Sigmoid colon (tissue), 4 donors: ENCODE measurements at regions not wholly inside any gene's neighbourhood (a gene's known extent, or its start where the extent isn't known, plus 50 kb on each side); places are given as distances from the start of the nearest gene placed in this dataset.

Source experiments
- CTCF ChIP-seq, 4 experiments: fragments of 450-650 bp in 3 of 4; fragments of 200-600 bp in 1 of 4; IDR thresholded peaks; one replicate each; pipeline ENCODE4 v1.5.1; 2016 to 2019; ENCODE audit warnings: antibody characterized with exemption in 4 of 4, mild to moderate bottlenecking in 3 of 4, moderate library complexity in 2 of 4
- EP300 ChIP-seq, 4 donors: sonication (generic); formaldehyde crosslinking; IDR thresholded peaks; one replicate each; pipeline ENCODE4 v1.6.1; 2017; ENCODE audit warnings: antibody characterized with exemption in 4 of 4
- POLR2A ChIP-seq, 2 donors: fragments of 450-650 bp; IDR thresholded peaks; one replicate each; pipeline ENCODE4 v1.6.1; 2016; ENCODE audit warnings: antibody characterized with exemption in 2 of 2, mild to moderate bottlenecking in 2 of 2, moderate library complexity in 2 of 2
- POLR2AphosphoS5 ChIP-seq, 4 donors: sonication (generic); formaldehyde crosslinking; IDR thresholded peaks; one replicate each; pipeline ENCODE4 v1.6.1; 2017; ENCODE audit warnings: antibody characterized with exemption in 4 of 4

- no peak for TF ChIP-seq CTCF (IDR thresholded peaks at IDR 0.05)
- no peak for TF ChIP-seq POLR2AphosphoS5 (IDR thresholded peaks at IDR 0.05)
- no peak for TF ChIP-seq POLR2A (IDR thresholded peaks at IDR 0.05)
- no peak for TF ChIP-seq EP300 (IDR thresholded peaks at IDR 0.05)
These were observed 521.4 kb upstream of the GHITM start for GRCh38 chr10:83617692-83618545.
